B cell (primary cell): ENCODE measurements at regions not wholly inside any gene's neighbourhood (a gene's known extent, or its start where the extent isn't known, plus 50 kb on each side); places are given as distances from the start of the nearest gene placed in this dataset.

ENCODE experiments used
- ATAC-seq: fragments of 200-7000 bp; cut with Tn5 transposase; one replicate; pipeline ENCODE4 v1.10.0; 2021; ENCODE audit warnings: low read depth, mild to moderate bottlenecking, moderate number of reproducible peaks, moderate library complexity
- CTCF ChIA-PET: fragments of 350-600 bp; sonication (Branson Sonifier 250); formaldehyde crosslinking; loops from one replicate; lab custom pipeline; 2021; ENCODE audit warnings: antibody characterized with exemption, inconsistent platforms; lab: Charles Lee
- POLR2A ChIA-PET: fragments of 350-600 bp; sonication (Branson Sonifier 250); formaldehyde crosslinking; loops from one replicate; lab custom pipeline; 2021; ENCODE audit warnings: antibody characterized with exemption; lab: Charles Lee
- DNase-seq: peaks from one replicate; pipeline ENCODE4 v3.0.0; 2013
- H2AFZ ChIP-seq: 2 replicates; pipeline ENCODE4 v1.6.1; 2012; ENCODE audit warnings: mild to moderate bottlenecking, low read depth, low read length; ENCODE audit not compliant: insufficient read depth, poor library complexity, severe bottlenecking
- H3K27ac ChIP-seq, 2 donors: 1 replicate in 1 of 2; 2 replicates in 1 of 2; pipeline ENCODE4 v1.5.1; 2012 to 2013; ENCODE audit warnings: low read length in 2 of 2, mild to moderate bottlenecking in 2 of 2, moderate library complexity in 1 of 2
- H3K27me3 ChIP-seq, 4 experiments: fragments of 200-600 bp in 1 of 4; sonication (generic) in 1 of 4; replicated peaks in 1 of 4; 1 replicate in 2 of 4; 2 replicates in 2 of 4; pipeline versions ENCODE4 v1.6.1 to v1.7.0; 2013 to 2016; ENCODE audit warnings: low read length in 3 of 4, mild to moderate bottlenecking in 2 of 4, mixed read lengths in 1 of 4, moderate library complexity in 1 of 4; ENCODE audit not compliant: insufficient read depth in 4 of 4, control insufficient read depth in 3 of 4; ENCODE audit errors: control extremely low read depth in 1 of 4
- H3K36me3 ChIP-seq, 2 experiments: replicated peaks in 1 of 2; 1 replicate in 1 of 2; 2 replicates in 1 of 2; pipeline versions ENCODE4 v1.6.1 to v1.7.1; 2013; ENCODE audit warnings: low read length in 1 of 2; ENCODE audit not compliant: insufficient read depth in 2 of 2, control insufficient read depth in 1 of 2; ENCODE audit errors: control extremely low read depth in 1 of 2, extremely low read depth in 1 of 2
- H3K4me1 ChIP-seq, 2 donors: fragments of 200-600 bp in 1 of 2; sonication (generic) in 1 of 2; 1 replicate in 1 of 2; 2 replicates in 1 of 2; pipeline versions ENCODE4 v1.5.1 to v1.6.1; 2013 to 2017; ENCODE audit warnings: low read length in 2 of 2; ENCODE audit not compliant: control insufficient read depth in 2 of 2, insufficient read depth in 2 of 2
- H3K4me2 ChIP-seq: replicated peaks from 2 replicates; pipeline ENCODE3; 2012; ENCODE audit warnings: mild to moderate bottlenecking, low read depth, low read length; ENCODE audit not compliant: poor library complexity, severe bottlenecking
- H3K4me3 ChIP-seq, 5 experiments: fragments of 200-600 bp in 1 of 5; sonication (generic) in 1 of 5; 1 replicate in 3 of 5; 2 replicates in 2 of 5; pipeline versions ENCODE4 v1.5.1 to v1.7.0; 2011 to 2016; ENCODE audit warnings: low read length in 4 of 5, mild to moderate bottlenecking in 4 of 5, low read depth in 2 of 5, control low read depth in 1 of 5, moderate library complexity in 1 of 5; ENCODE audit not compliant: insufficient read depth in 1 of 5; ENCODE audit errors: control extremely low read depth in 1 of 5, extremely low read depth in 1 of 5
- H3K79me2 ChIP-seq: fragments of 200-600 bp; sonication (generic); one replicate; pipeline ENCODE4 v1.6.0; 2016; ENCODE audit warnings: low read length; ENCODE audit not compliant: control insufficient read depth, insufficient read depth
- H3K9ac ChIP-seq: fragments of 200-600 bp; sonication (generic); 2 replicates; pipeline ENCODE4 v1.6.1; 2017; ENCODE audit warnings: mild to moderate bottlenecking, low read length, moderate library complexity
- H3K9me3 ChIP-seq, 3 donors: one replicate each; pipeline versions ENCODE4 v1.6.1 to v1.7.1; 2013; ENCODE audit warnings: low read length in 2 of 3; ENCODE audit not compliant: control insufficient read depth in 2 of 3, insufficient read depth in 1 of 3; ENCODE audit errors: control extremely low read depth in 1 of 3
- H4K20me1 ChIP-seq: 2 replicates; pipeline ENCODE4 v1.6.0; 2012; ENCODE audit warnings: mild to moderate bottlenecking, low read length; ENCODE audit not compliant: insufficient read depth, control insufficient read depth, poor library complexity, severe bottlenecking
- H3K27ac Mint-ChIP-seq: one replicate; pipeline ENCODE4 v1.8.0; 2021; ENCODE audit warnings: mixed read lengths
- H3K27me3 Mint-ChIP-seq: one replicate; pipeline ENCODE4 v1.8.0; 2021; ENCODE audit warnings: mixed read lengths
- H3K4me1 Mint-ChIP-seq: one replicate; pipeline ENCODE4 v1.8.0; 2021; ENCODE audit warnings: mixed read lengths
- H3K4me3 Mint-ChIP-seq: one replicate; pipeline ENCODE4 v1.8.0; 2021; ENCODE audit warnings: mixed read lengths
- H3K9me3 Mint-ChIP-seq: one replicate; pipeline ENCODE4 v1.8.0; 2022; ENCODE audit warnings: mixed read lengths; ENCODE audit not compliant: insufficient read depth
- CTCF ChIP-seq: fragments of 200-600 bp; IDR thresholded peaks from one replicate; pipeline ENCODE4 v1.8.0; 2022; ENCODE audit warnings: antibody characterized with exemption, mild to moderate bottlenecking
- EZH2 ChIP-seq: IDR thresholded peaks from 2 replicates; pipeline ENCODE4 v1.6.1; 2012; ENCODE audit warnings: borderline replicate concordance, low read depth, mild to moderate bottlenecking, moderate library complexity, low read length; ENCODE audit not compliant: insufficient read depth, poor library complexity, severe bottlenecking
- WGBS: methylation state at CpG from one replicate; pipeline ENCODE4 v1.1.5; 2013; ENCODE audit warnings: missing lambda C conversion rate; ENCODE audit not compliant: insufficient coverage; 5-methylcytosine and 5-hydroxymethylcytosine counted together
- intact Hi-C: fragments of 100-400 bp; cut with micrococcal nuclease; formaldehyde crosslinking; loops from one replicate; pipeline ENCODE4 v1.10.0; 2022

- Mint-ChIP-seq H3K27me3 (no peaks in the 10 kb centered on the region), H3K9me3 (no peaks in the 10 kb centered on the region), H3K27ac (no peak overlapping the region), H3K4me3 (no peak overlapping the region), H3K4me1 (no peaks in the 10 kb centered on the region)
- H3K27me3 ChIP-seq, result no peaks in the 10 kb centered on the region
- ATAC-seq (no peak), DNase-seq (no peak)
- CTCF ChIA-PET, result no interaction called here
- H3K4me2 ChIP-seq, result no peak overlapping the region
- no CpG with 5 or more reads among the region's 9 CpGs for WGBS
- H3K4me3 ChIP-seq, result no peak overlapping the region
- intact Hi-C loops, result no loop called here
- H3K36me3 ChIP-seq, result no peaks in the 10 kb centered on the region
- POLR2A ChIA-PET, result no interaction called here
- H3K27ac ChIP-seq, result no peak overlapping the region
- H3K79me2 ChIP-seq, result no peaks in the 10 kb centered on the region
- H2AFZ ChIP-seq, result no peak overlapping the region
- TF ChIP-seq CTCF (no peak), EZH2 (no peak)
- no peaks in the 10 kb centered on the region for H3K4me1 ChIP-seq
- H3K9me3 ChIP-seq, result no peaks in the 10 kb centered on the region
- H4K20me1 ChIP-seq, result no peaks in the 10 kb centered on the region
- no peak overlapping the region for H3K9ac ChIP-seq
These were observed 222.3 kb upstream of the SPOCK3 start for GRCh38 chr4:167456619-167457018.

DNA sequence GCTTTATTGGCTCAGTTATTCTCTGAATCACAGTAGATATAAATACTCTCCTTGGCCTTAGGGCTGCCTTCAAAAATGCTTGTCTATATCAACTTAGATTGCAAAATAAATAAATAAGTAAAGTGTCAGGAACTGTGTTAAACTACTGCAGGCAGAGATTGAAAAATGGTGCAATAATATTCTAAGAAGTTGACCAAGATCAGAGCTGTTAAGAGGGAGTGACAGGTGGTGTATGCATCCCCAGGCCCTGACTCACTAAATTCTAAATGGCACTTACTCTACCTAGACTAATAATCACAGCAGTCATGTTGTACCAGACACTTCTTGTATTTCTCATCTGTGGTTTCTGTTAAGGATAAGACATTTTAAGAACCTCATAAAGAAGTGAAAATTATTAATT lies 235.1 kb upstream of the SPOCK3 start:
- no peaks in the 10 kb centered on the region for H3K79me2 ChIP-seq
- no peak overlapping the region for H3K27ac Mint-ChIP-seq
- no peak overlapping the region for H3K4me3 ChIP-seq
- H3K9ac ChIP-seq, result no peak overlapping the region
- H3K9me3 Mint-ChIP-seq, result no peaks in the 10 kb centered on the region
- intact Hi-C loops, result no loop called here
- DNase-seq (no peak), ATAC-seq (no peak)
- H3K4me3 Mint-ChIP-seq, result no peak overlapping the region
- TF ChIP-seq EZH2 (no peak), CTCF (no peak)
- no peaks in the 10 kb centered on the region for H3K4me1 ChIP-seq
- ChIA-PET POLR2A (no interaction called here), CTCF (no interaction called here)
- no peak overlapping the region for H3K4me2 ChIP-seq
- H2AFZ ChIP-seq, result no peak overlapping the region
- no peaks in the 10 kb centered on the region for H3K9me3 ChIP-seq
- H3K36me3 ChIP-seq, result no peaks in the 10 kb centered on the region
- no peaks in the 10 kb centered on the region for H3K27me3 Mint-ChIP-seq
- no peaks in the 10 kb centered on the region for H3K27me3 ChIP-seq
- H4K20me1 ChIP-seq, result no peaks in the 10 kb centered on the region
- no peak overlapping the region for H3K27ac ChIP-seq
- no peaks in the 10 kb centered on the region for H3K4me1 Mint-ChIP-seq
